ENCODE measurements at regions not wholly inside any gene's neighbourhood (a gene's known extent, or its start where the extent isn't known, plus 50 kb on each side); places are given as distances from the start of the nearest gene placed in this dataset.

- H4K20me1 ChIP-seq (ENCODE audit: insufficient read depth, low read length), result no peaks in the 10 kb centered on the region
- H3K4me2 ChIP-seq (ENCODE audit: low read length), result no peak overlapping the region
- H3K9me2 ChIP-seq (ENCODE audit: low read depth, low read length), result no peaks in the 10 kb centered on the region
- H3K79me2 ChIP-seq (ENCODE audit: insufficient read depth, low read length), result no peaks in the 10 kb centered on the region
- H3K27me3 ChIP-seq (ENCODE audit: insufficient read depth, low read length), result no peaks in the 10 kb centered on the region
- no peaks in the 10 kb centered on the region for H3F3A ChIP-seq (ENCODE audit: insufficient read depth, low read length)
- no peak overlapping the region for H3K9ac ChIP-seq (ENCODE audit: low read length)
- no peaks in the 10 kb centered on the region for H3K9me3 ChIP-seq (ENCODE audit: low read length)
- H3K4me1 ChIP-seq (ENCODE audit: insufficient read depth, low read length, severe bottlenecking), result no peaks in the 10 kb centered on the region
- no peak for TF ChIP-seq CTCF (IDR thresholded peaks at IDR 0.05; ENCODE audit: low read length)
- no peak for TF ChIP-seq EZH2 (IDR thresholded peaks at IDR 0.05; ENCODE audit: borderline replicate concordance, low read length)
- H3K4me3 ChIP-seq (ENCODE audit: low read depth, low read length, poor library complexity, severe bottlenecking), result no peak overlapping the region
- H3K27ac ChIP-seq (ENCODE audit: low read depth, low read length, poor library complexity, severe bottlenecking), result no peak overlapping the region
- no peaks in the 10 kb centered on the region for H3K36me3 ChIP-seq (ENCODE audit: insufficient read depth, low read length)
- no peak overlapping the region for H2AFZ ChIP-seq (ENCODE audit: low read length)
Measured at GRCh38 chr22:27456696-27457503, 344.7 kb downstream of the MN1 start.

- TF ChIP-seq CTCF (IDR thresholded peaks at IDR 0.05; ENCODE audit: low read length), result no peak
- no peak for TF ChIP-seq EZH2 (IDR thresholded peaks at IDR 0.05; ENCODE audit: borderline replicate concordance, low read length)
- H3K9me3 ChIP-seq (ENCODE audit: low read length), result no peaks in the 10 kb centered on the region
- no peaks in the 10 kb centered on the region for H4K20me1 ChIP-seq (ENCODE audit: insufficient read depth, low read length)
- no peaks in the 10 kb centered on the region for H3K27me3 ChIP-seq (ENCODE audit: insufficient read depth, low read length)
- H3K4me3 ChIP-seq (ENCODE audit: low read depth, low read length, poor library complexity, severe bottlenecking), result no peak overlapping the region
- no peak overlapping the region for H2AFZ ChIP-seq (ENCODE audit: low read length)
- H3K36me3 ChIP-seq (ENCODE audit: insufficient read depth, low read length), result no peaks in the 10 kb centered on the region
- H3K27ac ChIP-seq (ENCODE audit: low read depth, low read length, poor library complexity, severe bottlenecking), result no peak overlapping the region
- H3K9me2 ChIP-seq (ENCODE audit: low read depth, low read length), result no peaks in the 10 kb centered on the region
- no peaks in the 10 kb centered on the region for H3K79me2 ChIP-seq (ENCODE audit: insufficient read depth, low read length)
- no peak overlapping the region for H3K4me2 ChIP-seq (ENCODE audit: low read length)
- no peaks in the 10 kb centered on the region for H3F3A ChIP-seq (ENCODE audit: insufficient read depth, low read length)
- H3K9ac ChIP-seq (ENCODE audit: low read length), result no peak overlapping the region
- no peaks in the 10 kb centered on the region for H3K4me1 ChIP-seq (ENCODE audit: insufficient read depth, low read length, severe bottlenecking)
Measured at GRCh38 chr22:27459999-27460398, 341.6 kb downstream of the MN1 start.

GRCh38 chr22:27460591-27461347, 340.8 kb downstream of the MN1 start:
- no peaks in the 10 kb centered on the region for H3K36me3 ChIP-seq (ENCODE audit: insufficient read depth, low read length)
- H3K4me1 ChIP-seq (ENCODE audit: insufficient read depth, low read length, severe bottlenecking), result no peaks in the 10 kb centered on the region
- H3K9ac ChIP-seq (ENCODE audit: low read length), result no peak overlapping the region
- no peaks in the 10 kb centered on the region for H3K79me2 ChIP-seq (ENCODE audit: insufficient read depth, low read length)
- no peaks in the 10 kb centered on the region for H3K9me2 ChIP-seq (ENCODE audit: low read depth, low read length)
- no peak overlapping the region for H2AFZ ChIP-seq (ENCODE audit: low read length)
- H3F3A ChIP-seq (ENCODE audit: insufficient read depth, low read length), result no peaks in the 10 kb centered on the region
- no peaks in the 10 kb centered on the region for H3K27me3 ChIP-seq (ENCODE audit: insufficient read depth, low read length)
- no peak overlapping the region for H3K4me3 ChIP-seq (ENCODE audit: low read depth, low read length, poor library complexity, severe bottlenecking)
- no peaks in the 10 kb centered on the region for H3K9me3 ChIP-seq (ENCODE audit: low read length)
- TF ChIP-seq EZH2 (IDR thresholded peaks at IDR 0.05; ENCODE audit: borderline replicate concordance, low read length), result no peak
- TF ChIP-seq CTCF (IDR thresholded peaks at IDR 0.05; ENCODE audit: low read length), result no peak
- no peak overlapping the region for H3K27ac ChIP-seq (ENCODE audit: low read depth, low read length, poor library complexity, severe bottlenecking)
- no peaks in the 10 kb centered on the region for H4K20me1 ChIP-seq (ENCODE audit: insufficient read depth, low read length)
- no peak overlapping the region for H3K4me2 ChIP-seq (ENCODE audit: low read length)

All from OCI-LY1 (cell line).